GM12891 (cell line): ENCODE measurements at regions not wholly inside any gene's neighbourhood (a gene's known extent, or its start where the extent isn't known, plus 50 kb on each side); places are given as distances from the start of the nearest gene placed in this dataset.

ENCODE experiments used
- POLR2A ChIP-seq: IDR thresholded peaks from 2 replicates; pipeline ENCODE4 v1.6.1; 2011; ENCODE audit warnings: low read depth, low read length, control low read depth
- POLR2AphosphoS5 ChIP-seq: IDR thresholded peaks from 2 replicates; pipeline ENCODE4 v1.6.1; 2011; ENCODE audit warnings: low read depth, low read length, control low read depth
- TAF1 ChIP-seq: IDR thresholded peaks from 2 replicates; pipeline ENCODE4 v1.6.1; 2011; ENCODE audit warnings: low read depth, low read length, control low read depth

- TF ChIP-seq POLR2AphosphoS5 (no peak), POLR2A (no peak), TAF1 (no peak)
Measured at GRCh38 chr5:7036192-7036835, 323.1 kb downstream of the TENT4A start.
